HG02763 (cell line): ENCODE measurements at regions not wholly inside any gene's neighbourhood (a gene's known extent, or its start where the extent isn't known, plus 50 kb on each side); places are given as distances from the start of the nearest gene placed in this dataset.

Source experiments
- ATAC-seq: cut with Tn5 transposase; IDR thresholded peaks from one replicate; pipeline ENCODE4 v1.9.1; 2021; ENCODE audit warnings: mild to moderate bottlenecking, moderate library complexity; ENCODE audit not compliant: unreplicated experiment

GRCh38 chr3:159635047-159635641 lies 353.5 kb upstream of the IL12A start:
- no peak for ATAC-seq

- no peak for ATAC-seq
Measured at GRCh38 chr3:159637883-159638542, 350.6 kb upstream of the IL12A start.

GRCh38 chr3:159640225-159640624 lies 348.4 kb upstream of the IL12A start:
- ATAC-seq: no peak

GRCh38 chr3:159643406-159643805 lies 345.2 kb upstream of the IL12A start:
- ATAC-seq: no peak

- ATAC-seq: no peak
Measured at GRCh38 chr3:159645874-159646273, 342.8 kb upstream of the IL12A start.

- ATAC-seq: no peak
Measured at GRCh38 chr3:159649951-159650350, 338.7 kb upstream of the IL12A start.

GRCh38 chr3:159650726-159651125 lies 337.9 kb upstream of the IL12A start:
- no peak for ATAC-seq

GRCh38 chr3:159652452-159652851 lies 336.2 kb upstream of the IL12A start:
- no peak for ATAC-seq

- ATAC-seq: no peak
Measured at GRCh38 chr3:159654183-159655134, 334.2 kb upstream of the IL12A start.

GRCh38 chr3:159655202-159655601 lies 333.4 kb upstream of the IL12A start:
- no peak for ATAC-seq

GRCh38 chr3:159657176-159657575 lies 331.5 kb upstream of the IL12A start:
- no peak for ATAC-seq

- ATAC-seq: no peak
Measured at GRCh38 chr3:159657629-159658028, 331.0 kb upstream of the IL12A start.

- no peak for ATAC-seq
Measured at GRCh38 chr3:159660326-159660725, 328.3 kb upstream of the IL12A start.

- no peak for ATAC-seq
Measured at GRCh38 chr3:159660901-159661300, 327.7 kb upstream of the IL12A start.

- ATAC-seq: no peak
Measured at GRCh38 chr3:159662549-159662948, 326.1 kb upstream of the IL12A start.

GRCh38 chr3:159664006-159664405 lies 324.6 kb upstream of the IL12A start:
- no peak for ATAC-seq

- ATAC-seq: no peak
Measured at GRCh38 chr3:159664653-159665052, 324.0 kb upstream of the IL12A start.

GRCh38 chr3:159667261-159667660 lies 321.4 kb upstream of the IL12A start:
- no peak for ATAC-seq

- ATAC-seq: no peak
Measured at GRCh38 chr3:159668461-159668860, 320.2 kb upstream of the IL12A start.

GRCh38 chr3:159668990-159669476 lies 319.6 kb upstream of the IL12A start:
- ATAC-seq: no peak

- no peak for ATAC-seq
Measured at GRCh38 chr3:159669766-159670165, 318.9 kb upstream of the IL12A start.
